ENCODE measurements at regions not wholly inside any gene's neighbourhood (a gene's known extent, or its start where the extent isn't known, plus 50 kb on each side); places are given as distances from the start of the nearest gene placed in this dataset.

- Histone ChIP-seq H3K36me3 (ENCODE audit: control insufficient read depth in 4 of 4, insufficient read depth in 3 of 4, low read depth in 1 of 4, low read length in 3 of 4) (no peaks in the 10 kb centered on the region), H3K27me3 (ENCODE audit: control insufficient read depth in 4 of 4, insufficient read depth in 4 of 4, low read length in 3 of 4) (no peaks in the 10 kb centered on the region), H3K27ac (ENCODE audit: low read depth in 1 of 2, low read length in 2 of 2) (no peak overlapping the region), H3K9me3 (ENCODE audit: control insufficient read depth in 4 of 4, low read length in 3 of 4) (no peaks in the 10 kb centered on the region), H3K4me3 (ENCODE audit: low read depth in 1 of 3, low read length in 3 of 3) (no peak overlapping the region), H3K4me1 (ENCODE audit: control insufficient read depth in 4 of 4, insufficient read depth in 4 of 4, low read length in 3 of 4) (no peaks in the 10 kb centered on the region), H3K9ac (ENCODE audit: low read depth in 1 of 2, low read length in 2 of 2) (no peak overlapping the region)
- TF ChIP-seq GABPA (IDR thresholded peaks at IDR 0.05 in 1 of 2, conservative IDR thresholded peaks at IDR 0.05 in 1 of 2) (no peak), REST (IDR thresholded peaks at IDR 0.05) (no peak), JUND (IDR thresholded peaks at IDR 0.05) (no peak), EGR1 (IDR thresholded peaks at IDR 0.05; ENCODE audit: low read depth in 2 of 2) (no peak), RAD21 (IDR thresholded peaks at IDR 0.05) (no peak), SP1 (IDR thresholded peaks at IDR 0.05) (no peak), NR2F2 (IDR thresholded peaks at IDR 0.05) (no peak), ATF3 (IDR thresholded peaks at IDR 0.05) (no peak), TAF1 (conservative IDR thresholded peaks at IDR 0.05) (no peak), FOXA2 (IDR thresholded peaks at IDR 0.05) (no peak), HNF4G (IDR thresholded peaks at IDR 0.05) (no peak)
- 92% methylated on average over 7 of the region's 7 CpGs for WGBS
- no peak for DNase-seq (ENCODE audit: low spot score)
Observed at GRCh38 chr7:46819819-46820218, 762.1 kb downstream of the TNS3 start.

- no peak overlapping the region for H3K27ac ChIP-seq (ENCODE audit: low read depth in 1 of 2, low read length in 2 of 2)
- H3K4me3 ChIP-seq (ENCODE audit: low read depth in 1 of 3, low read length in 3 of 3): no peak overlapping the region
- no peaks in the 10 kb centered on the region for H3K36me3 ChIP-seq (ENCODE audit: control insufficient read depth in 4 of 4, insufficient read depth in 3 of 4, low read depth in 1 of 4, low read length in 3 of 4)
- H3K4me1 ChIP-seq (ENCODE audit: control insufficient read depth in 4 of 4, insufficient read depth in 4 of 4, low read length in 3 of 4): no peaks in the 10 kb centered on the region
- no peak for TF ChIP-seq HNF4G (IDR thresholded peaks at IDR 0.05)
- TF ChIP-seq NR2F2 (IDR thresholded peaks at IDR 0.05): no peak
- TF ChIP-seq FOXA2 (IDR thresholded peaks at IDR 0.05): no peak
- no peak for TF ChIP-seq SP1 (IDR thresholded peaks at IDR 0.05)
- no peak for TF ChIP-seq MAX (IDR thresholded peaks at IDR 0.05)
- no peak for TF ChIP-seq JUND (IDR thresholded peaks at IDR 0.05)
- no peak for TF ChIP-seq RXRA (IDR thresholded peaks at IDR 0.05)
- TF ChIP-seq TAF1 (conservative IDR thresholded peaks at IDR 0.05): no peak
- TF ChIP-seq ATF3 (IDR thresholded peaks at IDR 0.05): no peak
- TF ChIP-seq YY1 (IDR thresholded peaks at IDR 0.05): no peak
- no peak for TF ChIP-seq REST (IDR thresholded peaks at IDR 0.05)
- TF ChIP-seq HNF4A (conservative IDR thresholded peaks at IDR 0.05): no peak
- no peak for TF ChIP-seq GABPA (IDR thresholded peaks at IDR 0.05 in 1 of 2, conservative IDR thresholded peaks at IDR 0.05 in 1 of 2)
- no peak for TF ChIP-seq ZBTB33 (IDR thresholded peaks at IDR 0.05)
- DNase-seq (ENCODE audit: low spot score): no peak
- no peaks in the 10 kb centered on the region for H3K27me3 ChIP-seq (ENCODE audit: control insufficient read depth in 4 of 4, insufficient read depth in 4 of 4, low read length in 3 of 4)
- H3K9me3 ChIP-seq (ENCODE audit: control insufficient read depth in 4 of 4, low read length in 3 of 4): no peaks in the 10 kb centered on the region
- 93% methylated on average over 4 of the region's 4 CpGs for WGBS
- no peak overlapping the region for H3K9ac ChIP-seq (ENCODE audit: low read depth in 1 of 2, low read length in 2 of 2)
Observed at GRCh38 chr7:46814516-46815250, 767.2 kb downstream of the TNS3 start.

Measured in liver (tissue), 7 donors.